ENCODE measurements at regions not wholly inside any gene's neighbourhood (a gene's known extent, or its start where the extent isn't known, plus 50 kb on each side); places are given as distances from the start of the nearest gene placed in this dataset.
"Not testable (repeated sequence)": the region's sequence is repeated elsewhere in the genome, so short reads cannot be mapped to it uniquely, and the experiment has no call there.

GRCh38 chr10:124198125-124198501 lies 104.7 kb upstream of the CHST15 start:
- Histone ChIP-seq H3K27me3 (ENCODE audit: control insufficient read depth, insufficient read depth, low read length) (peaks cover 5% of the 10 kb centered on the region), H3K4me3 (ENCODE audit: low read depth, low read length) (no peak overlapping the region), H3K27ac (ENCODE audit: insufficient read depth, low read length, poor library complexity, severe bottlenecking) (no peak overlapping the region), H3K9me3 (ENCODE audit: control insufficient read depth in 2 of 2, low read length in 2 of 2) (no peaks in the 10 kb centered on the region), H3K36me3 (ENCODE audit: control insufficient read depth, insufficient read depth, low read length) (no peaks in the 10 kb centered on the region), H3K4me1 (ENCODE audit: control insufficient read depth, insufficient read depth, low read length, poor library complexity, severe bottlenecking) (no peaks in the 10 kb centered on the region)
- peaks cover 10% of the 10 kb centered on the region for H3K27me3 Mint-ChIP-seq
- ATAC-seq (ENCODE audit: low read depth in 2 of 2) = no peak
- H3K4me1 Mint-ChIP-seq = no peaks in the 10 kb centered on the region
- no peak overlapping the region for H3K27ac Mint-ChIP-seq
- no peaks in the 10 kb centered on the region for H3K36me3 Mint-ChIP-seq
- H3K4me3 Mint-ChIP-seq = no peak overlapping the region
- DNase-seq = no peak
- peaks cover 0 to 4% (median 0%) of the 10 kb centered on the region in 7 donors for H3K9me3 Mint-ChIP-seq

DNA sequence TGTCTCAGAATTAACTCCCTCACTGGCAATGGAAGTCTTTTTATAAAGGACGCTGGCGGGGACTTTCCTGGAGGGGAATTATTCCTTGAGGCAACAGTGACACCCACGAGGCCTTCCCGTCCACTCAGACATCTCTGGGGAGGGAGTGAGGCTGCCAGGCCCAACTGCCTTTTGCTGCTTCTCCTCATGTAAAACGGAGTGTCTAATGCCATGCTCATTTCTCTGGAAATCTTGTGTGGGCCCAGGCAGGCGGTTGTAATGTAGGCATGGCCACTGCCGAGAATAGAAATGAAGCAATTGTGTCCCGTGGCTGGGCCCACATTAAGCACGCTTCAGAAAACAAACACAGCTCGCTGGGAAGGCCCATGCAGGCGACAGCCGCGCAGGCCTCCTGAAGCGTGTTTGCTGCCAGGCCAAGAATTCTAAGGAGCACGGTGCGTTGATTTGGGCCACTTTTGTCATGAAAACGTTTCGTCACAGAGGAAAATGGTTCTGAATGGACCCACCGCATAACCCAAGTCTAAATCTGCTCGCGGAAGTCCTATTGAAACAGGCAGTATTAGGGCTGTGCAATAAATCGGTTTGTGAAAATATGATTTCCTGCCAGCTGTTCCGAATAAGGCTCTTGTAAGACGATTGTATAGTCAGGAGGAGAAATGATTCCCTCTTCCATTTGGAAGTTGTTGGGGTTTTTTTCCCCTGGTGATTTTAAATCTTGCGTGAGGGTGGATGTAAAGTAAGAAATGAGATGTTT lies 104.2 kb upstream of the CHST15 start:
- no peaks in the 10 kb centered on the region for H3K9me3 ChIP-seq (ENCODE audit: control insufficient read depth in 2 of 2, low read length in 2 of 2)
- no peaks in the 10 kb centered on the region for H3K36me3 Mint-ChIP-seq
- no peak overlapping the region for H3K27ac Mint-ChIP-seq
- no peak for DNase-seq
- peaks cover 0 to 4% (median 0%) of the 10 kb centered on the region in 7 donors for H3K9me3 Mint-ChIP-seq
- H3K4me3 Mint-ChIP-seq = no peak overlapping the region
- no peaks in the 10 kb centered on the region for H3K4me1 ChIP-seq (ENCODE audit: control insufficient read depth, insufficient read depth, low read length, poor library complexity, severe bottlenecking)
- H3K27ac ChIP-seq (ENCODE audit: insufficient read depth, low read length, poor library complexity, severe bottlenecking) = no peak overlapping the region
- peaks cover 8% of the 10 kb centered on the region for H3K27me3 Mint-ChIP-seq
- no peak for ATAC-seq (ENCODE audit: low read depth in 2 of 2)
- H3K36me3 ChIP-seq (ENCODE audit: control insufficient read depth, insufficient read depth, low read length) = no peaks in the 10 kb centered on the region
- no peaks in the 10 kb centered on the region for H3K4me1 Mint-ChIP-seq
- H3K4me3 ChIP-seq (ENCODE audit: low read depth, low read length) = no peak overlapping the region
- peaks cover 5% of the 10 kb centered on the region for H3K27me3 ChIP-seq (ENCODE audit: control insufficient read depth, insufficient read depth, low read length)

- H3K9me3 Mint-ChIP-seq = peaks cover 0 to 4% (median 0%) of the 10 kb centered on the region in 7 donors
- no peak overlapping the region for H3K27ac Mint-ChIP-seq
- Histone ChIP-seq H3K9me3 (ENCODE audit: control insufficient read depth in 2 of 2, low read length in 2 of 2) (no peaks in the 10 kb centered on the region), H3K27ac (ENCODE audit: insufficient read depth, low read length, poor library complexity, severe bottlenecking) (no peak overlapping the region), H3K36me3 (ENCODE audit: control insufficient read depth, insufficient read depth, low read length) (no peaks in the 10 kb centered on the region), H3K4me1 (ENCODE audit: control insufficient read depth, insufficient read depth, low read length, poor library complexity, severe bottlenecking) (no peaks in the 10 kb centered on the region), H3K27me3 (ENCODE audit: control insufficient read depth, insufficient read depth, low read length) (peaks cover 5% of the 10 kb centered on the region), H3K4me3 (ENCODE audit: low read depth, low read length) (no peak overlapping the region)
- ATAC-seq (ENCODE audit: low read depth in 2 of 2) = no peak
- H3K4me3 Mint-ChIP-seq = no peak overlapping the region
- no peaks in the 10 kb centered on the region for H3K4me1 Mint-ChIP-seq
- peaks cover 5% of the 10 kb centered on the region for H3K27me3 Mint-ChIP-seq
- DNase-seq = no peak
- H3K36me3 Mint-ChIP-seq = no peaks in the 10 kb centered on the region
Observed at GRCh38 chr10:124196659-124197058, 103.3 kb upstream of the CHST15 start.

DNA sequence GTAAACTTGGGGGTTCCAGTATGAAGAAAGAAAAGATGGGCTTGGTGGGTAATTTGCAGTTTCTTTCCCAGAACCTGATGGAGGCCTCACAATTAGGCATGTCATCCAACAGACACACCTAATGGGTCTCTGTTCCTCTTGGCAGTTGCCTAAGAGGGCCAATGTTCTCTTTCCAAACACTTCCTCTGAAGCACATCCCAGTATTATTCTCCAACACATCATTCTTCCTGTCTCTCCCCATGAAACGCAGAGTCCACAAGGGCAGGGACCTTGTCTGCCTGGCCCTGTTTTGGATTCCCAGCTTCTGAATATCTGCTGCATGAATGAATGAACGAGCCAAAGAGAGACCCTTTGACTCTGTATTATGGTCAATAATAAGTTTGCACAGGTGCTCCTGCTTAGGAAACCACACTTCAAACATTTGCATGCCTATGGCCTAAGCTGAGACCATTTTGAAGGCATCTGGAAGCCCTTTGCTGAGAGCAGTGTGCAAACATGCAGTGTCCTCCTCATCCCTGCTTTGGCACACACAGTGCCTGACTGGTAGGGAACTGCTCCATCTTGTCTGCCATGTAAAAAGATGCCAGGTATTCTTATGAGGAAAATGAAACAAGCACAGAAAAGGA lies 100.9 kb upstream of the CHST15 start:
- Histone ChIP-seq H3K27ac (ENCODE audit: insufficient read depth, low read length, poor library complexity, severe bottlenecking) (no peak overlapping the region), H3K4me1 (ENCODE audit: control insufficient read depth, insufficient read depth, low read length, poor library complexity, severe bottlenecking) (no peaks in the 10 kb centered on the region), H3K4me3 (ENCODE audit: low read depth, low read length) (no peak overlapping the region), H3K36me3 (ENCODE audit: control insufficient read depth, insufficient read depth, low read length) (no peaks in the 10 kb centered on the region), H3K9me3 (ENCODE audit: control insufficient read depth in 2 of 2, low read length in 2 of 2) (no peaks in the 10 kb centered on the region), H3K27me3 (ENCODE audit: control insufficient read depth, insufficient read depth, low read length) (peaks cover 5% of the 10 kb centered on the region)
- Mint-ChIP-seq H3K27ac (no peak overlapping the region), H3K36me3 (no peaks in the 10 kb centered on the region), H3K27me3 (peaks cover 9% of the 10 kb centered on the region), H3K9me3 (peaks cover 0 to 1% (median 0%) of the 10 kb centered on the region in 7 donors), H3K4me3 (no peak overlapping the region), H3K4me1 (no peaks in the 10 kb centered on the region)
- no peak for ATAC-seq (ENCODE audit: low read depth in 2 of 2)
- DNase-seq = no peak

DNA sequence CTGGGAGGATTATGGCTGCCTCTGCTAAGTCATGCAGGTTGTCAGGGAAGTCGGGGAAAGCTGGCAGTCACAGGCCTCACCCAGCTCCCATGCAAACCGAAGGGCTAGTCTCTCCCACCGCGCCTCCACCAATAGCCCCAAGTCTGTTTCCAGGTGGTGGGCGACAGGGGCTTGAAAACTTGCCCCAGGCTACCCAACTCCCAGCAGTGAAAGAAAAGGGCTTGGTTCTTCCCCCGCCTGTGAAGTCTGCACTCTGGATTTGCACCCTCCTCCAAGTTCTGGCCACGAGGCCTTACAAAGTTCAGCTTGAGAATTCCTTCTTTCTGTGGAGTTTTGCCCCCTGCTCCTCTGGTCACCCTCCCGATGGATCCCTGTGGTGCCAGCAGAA lies 99.9 kb upstream of the CHST15 start:
- Histone ChIP-seq H3K9me3 (ENCODE audit: control insufficient read depth in 2 of 2, low read length in 2 of 2) (no peaks in the 10 kb centered on the region), H3K4me3 (ENCODE audit: low read depth, low read length) (no peak overlapping the region), H3K27ac (ENCODE audit: insufficient read depth, low read length, poor library complexity, severe bottlenecking) (no peak overlapping the region), H3K36me3 (ENCODE audit: control insufficient read depth, insufficient read depth, low read length) (no peaks in the 10 kb centered on the region), H3K27me3 (ENCODE audit: control insufficient read depth, insufficient read depth, low read length) (peaks cover 5% of the 10 kb centered on the region), H3K4me1 (ENCODE audit: control insufficient read depth, insufficient read depth, low read length, poor library complexity, severe bottlenecking) (no peaks in the 10 kb centered on the region)
- Mint-ChIP-seq H3K36me3 (no peaks in the 10 kb centered on the region), H3K27ac (no peak overlapping the region), H3K27me3 (peaks cover 14% of the 10 kb centered on the region), H3K4me3 (no peak overlapping the region), H3K4me1 (no peaks in the 10 kb centered on the region), H3K9me3 (peaks cover 0 to 1% (median 0%) of the 10 kb centered on the region in 7 donors)
- ATAC-seq (ENCODE audit: low read depth in 2 of 2) (no peak), DNase-seq (no peak)

GRCh38 chr10:124192664-124193308 lies 99.4 kb upstream of the CHST15 start:
- H3K4me1 Mint-ChIP-seq; H3K27me3 ChIP-seq (ENCODE audit: control insufficient read depth, insufficient read depth, low read length); H3K4me3 ChIP-seq (ENCODE audit: low read depth, low read length): not testable (repeated sequence)

GRCh38 chr10:124190476-124190875 lies 97.1 kb upstream of the CHST15 start:
- H3K9me3 ChIP-seq (ENCODE audit: control insufficient read depth in 2 of 2, low read length in 2 of 2); H3K27ac ChIP-seq (ENCODE audit: insufficient read depth, low read length, poor library complexity, severe bottlenecking); H3K4me3 ChIP-seq (ENCODE audit: low read depth, low read length); H3K27me3 ChIP-seq (ENCODE audit: control insufficient read depth, insufficient read depth, low read length); H3K36me3 Mint-ChIP-seq; H3K27ac Mint-ChIP-seq; H3K9me3 Mint-ChIP-seq; H3K36me3 ChIP-seq (ENCODE audit: control insufficient read depth, insufficient read depth, low read length); DNase-seq; H3K4me3 Mint-ChIP-seq; H3K4me1 ChIP-seq (ENCODE audit: control insufficient read depth, insufficient read depth, low read length, poor library complexity, severe bottlenecking); H3K4me1 Mint-ChIP-seq; ATAC-seq (ENCODE audit: low read depth in 2 of 2): not testable (repeated sequence)
- peaks cover 11% of the 10 kb centered on the region for H3K27me3 Mint-ChIP-seq

More at GRCh38 chr10:124192664-124193308, 99.4 kb upstream of the CHST15 start:
- H3K9me3 Mint-ChIP-seq; ATAC-seq (ENCODE audit: low read depth in 2 of 2); H3K9me3 ChIP-seq (ENCODE audit: control insufficient read depth in 2 of 2, low read length in 2 of 2); H3K36me3 Mint-ChIP-seq; H3K4me3 Mint-ChIP-seq; H3K27ac Mint-ChIP-seq; DNase-seq; H3K27ac ChIP-seq (ENCODE audit: insufficient read depth, low read length, poor library complexity, severe bottlenecking); H3K4me1 ChIP-seq (ENCODE audit: control insufficient read depth, insufficient read depth, low read length, poor library complexity, severe bottlenecking); H3K36me3 ChIP-seq (ENCODE audit: control insufficient read depth, insufficient read depth, low read length): not testable (repeated sequence)
- peaks cover 14% of the 10 kb centered on the region for H3K27me3 Mint-ChIP-seq

Measured in CD4-positive, CD25-positive, alpha-beta regulatory T cell (primary cell).